HepG2 (cell line): ENCODE measurements at regions not wholly inside any gene's neighbourhood (a gene's known extent, or its start where the extent isn't known, plus 50 kb on each side); places are given as distances from the start of the nearest gene placed in this dataset.

Experiments used
- ATAC-seq: fragments of 200-7000 bp; cut with Tn5 transposase; 3 replicates; pipeline ENCODE4 v1.9.1; 2020; ENCODE audit warnings: mild to moderate bottlenecking, moderate library complexity
- BruUV-seq: library from RNA; stranded (reverse); fragments of 400-500 nt; replicated peaks from 2 replicates; lab custom pipeline; 2021; lab: Mats Ljungman, UMichigan
- CTCF ChIA-PET: fragments of 300-600 bp; formaldehyde crosslinking; extraction: SDS; loops from one replicate; lab custom pipeline; 2021; ENCODE audit warnings: low total read pairs, inconsistent platforms, low intra/inter-chr PET ratio; lab: Yijun Ruan, JAX
- POLR2A ChIA-PET: fragments of 350-600 bp; sonication (Branson Sonifier 250); formaldehyde crosslinking; loops from one replicate; lab custom pipeline; 2020; ENCODE audit warnings: antibody characterized with exemption, inconsistent platforms; lab: Yijun Ruan, JAX
- DNase-seq: peaks from one replicate; pipeline ENCODE4 v3.0.0-alpha.2; 2015; ENCODE audit warnings: low spot score
- FAIRE-seq: peaks from 3 replicates; lab custom pipeline; 2011; peaks lifted over from hg19 to GRCh38; lab: Jason Lieb, UNC
- H2AFZ ChIP-seq: one replicate; pipeline ENCODE4 v1.6.1; 2011; ENCODE audit warnings: low read length, inconsistent platforms
- H3K27ac ChIP-seq: fragments of 300-600 bp; 3 replicates; pipeline ENCODE4 v1.8.0; 2011; ENCODE audit warnings: mixed run types, mild to moderate bottlenecking, mixed read lengths, low read length, inconsistent platforms; ENCODE audit not compliant: insufficient read depth; ENCODE audit errors: extremely low read length
- H3K27me3 ChIP-seq, 2 experiments: fragments of 200-600 bp in 1 of 2; 2 replicates in 1 of 2; 3 replicates in 1 of 2; pipeline versions ENCODE4 v1.6.0 to v1.8.0; 2011; ENCODE audit warnings: low read length in 2 of 2, mild to moderate bottlenecking in 2 of 2, moderate library complexity in 2 of 2, inconsistent platforms in 1 of 2; ENCODE audit not compliant: insufficient read depth in 2 of 2, control insufficient read depth in 1 of 2
- H3K36me3 ChIP-seq, 2 experiments: fragments of 200-600 bp in 1 of 2; replicated peaks in 1 of 2; 2 replicates in 1 of 2; 3 replicates in 1 of 2; pipeline versions ENCODE4 v1.5.1 to v1.8.0; 2011; ENCODE audit warnings: low read length in 2 of 2, inconsistent platforms in 1 of 2; ENCODE audit not compliant: insufficient read depth in 2 of 2, control insufficient read depth in 1 of 2
- H3K4me1 ChIP-seq: 2 replicates; pipeline ENCODE4 v1.5.1; 2012; ENCODE audit warnings: low read length, inconsistent platforms; ENCODE audit not compliant: insufficient read depth
- H3K4me2 ChIP-seq: 2 replicates; pipeline ENCODE4 v1.6.0; 2011; ENCODE audit warnings: low read depth, low read length, inconsistent platforms
- H3K4me3 ChIP-seq, 3 experiments: fragments of 200-600 bp in 1 of 3; sonication (generic), shearing (Covaris generic) in 1 of 3; replicated peaks in 1 of 3; 2 replicates each; pipeline ENCODE4 v1.5.1; 2011 to 2016; ENCODE audit warnings: low read length in 3 of 3, inconsistent platforms in 2 of 3, low read depth in 2 of 3, mild to moderate bottlenecking in 2 of 3, control low read depth in 1 of 3, mixed read lengths in 1 of 3; ENCODE audit not compliant: insufficient read depth in 1 of 3
- H3K79me2 ChIP-seq: one replicate; pipeline ENCODE4 v1.6.1; 2011; ENCODE audit warnings: low read length, inconsistent platforms; ENCODE audit not compliant: insufficient read depth
- H3K9ac ChIP-seq: 2 replicates; pipeline ENCODE4 v1.6.0; 2011; ENCODE audit warnings: mild to moderate bottlenecking, low read depth, low read length, inconsistent platforms; ENCODE audit not compliant: insufficient read depth
- H3K9me3 ChIP-seq: 2 replicates; pipeline ENCODE4 v1.5.1; 2012; ENCODE audit warnings: mild to moderate bottlenecking, low read length
- H4K20me1 ChIP-seq: 2 replicates; pipeline ENCODE4 v1.6.0; 2011; ENCODE audit warnings: inconsistent platforms, mild to moderate bottlenecking, low read length, moderate library complexity; ENCODE audit not compliant: insufficient read depth
- CAMTA2 ChIP-seq: sonication (generic); formaldehyde crosslinking; IDR thresholded peaks from 2 replicates; pipeline ENCODE4 v1.4.0; 2020; ENCODE audit warnings: mild to moderate bottlenecking, missing genetic modification reagents, borderline replicate concordance
- HOXA5 ChIP-seq: sonication (generic); formaldehyde crosslinking; IDR thresholded peaks from 2 replicates; pipeline ENCODE4 v1.4.0; 2020; ENCODE audit warnings: missing genetic modification reagents
- KLF9 ChIP-seq: IDR thresholded peaks from 2 replicates; pipeline ENCODE4 v1.6.1; 2016; ENCODE audit warnings: low read depth
- NFE2 ChIP-seq: sonication (generic); formaldehyde crosslinking; IDR thresholded peaks from 2 replicates; pipeline ENCODE4 v1.4.0; 2020; ENCODE audit warnings: missing genetic modification reagents
- ZBTB20 ChIP-seq: sonication (generic); formaldehyde crosslinking; IDR thresholded peaks from 2 replicates; pipeline ENCODE4 v1.8.1; 2023; ENCODE audit warnings: missing genetic modification reagents, low read depth, mild to moderate bottlenecking, borderline replicate concordance
- ZBTB40 ChIP-seq, 2 experiments: fragments of 450-650 bp in 1 of 2; sonication (generic) in 1 of 2; formaldehyde crosslinking in 1 of 2; IDR thresholded peaks; 2 replicates each; pipeline versions ENCODE4 v1.6.1 to v1.8.0; 2016 to 2022; ENCODE audit warnings: antibody characterized with exemption in 1 of 2, mild to moderate bottlenecking in 1 of 2, missing genetic modification reagents in 1 of 2
- ZFP1 ChIP-seq: IDR thresholded peaks from 2 replicates; pipeline ENCODE4 v1.6.1; 2016
- ZNF331 ChIP-seq: sonication (generic); formaldehyde crosslinking; IDR thresholded peaks from 2 replicates; pipeline ENCODE4 v1.4.0; 2020; ENCODE audit warnings: missing genetic modification reagents
- ZNF446 ChIP-seq: sonication (generic); formaldehyde crosslinking; IDR thresholded peaks from 2 replicates; pipeline ENCODE4 v1.5.0; 2020; ENCODE audit warnings: mild to moderate bottlenecking, missing genetic modification reagents
- ZNF570 ChIP-seq: sonication (generic); formaldehyde crosslinking; IDR thresholded peaks from 2 replicates; pipeline ENCODE4 v1.4.0; 2020; ENCODE audit warnings: mild to moderate bottlenecking, missing genetic modification reagents, borderline replicate concordance
- ZNF598 ChIP-seq: sonication (generic); formaldehyde crosslinking; IDR thresholded peaks from 2 replicates; pipeline ENCODE4 v1.5.1; 2020; ENCODE audit warnings: mild to moderate bottlenecking, missing genetic modification reagents, borderline replicate concordance
- WGBS: methylation state at CpG from one replicate; pipeline ENCODE4 v1.1.6; 2017; ENCODE audit warnings: low lambda C conversion rate; 5-methylcytosine and 5-hydroxymethylcytosine counted together
- in situ Hi-C: cut with HindIII; loops from 2 replicates; pipeline ENCODE4 v1.10.0; 2017; ENCODE audit warnings: low pct_unique_long_range_greater_than_20kb; ENCODE audit not compliant: extremely low pct_ligation_motif_present
- intact Hi-C: fragments of 100-400 bp; cut with micrococcal nuclease; formaldehyde crosslinking; loops from one replicate; pipeline ENCODE4 v1.10.0; 2022; ENCODE audit not compliant: unreplicated experiment

GRCh38 chr19:29019403-29019802, 193.5 kb downstream of the UQCRFS1 start:
- no peak for TF ChIP-seq ZFP1 (CRISPR knock-in tag)
- TF ChIP-seq ZBTB20 (CRISPR knock-in tag): no peak
- no peak for TF ChIP-seq ZBTB40 (IDR thresholded peaks at IDR 0.05)
- TF ChIP-seq ZBTB40 (CRISPR knock-in tag; IDR thresholded peaks at IDR 0.05): no peak
- TF ChIP-seq ZNF570: no peak
- TF ChIP-seq CAMTA2 (CRISPR knock-in tag): no peak
- TF ChIP-seq HOXA5: no peak
- no peak for TF ChIP-seq NFE2 (CRISPR knock-in tag)
- TF ChIP-seq KLF9 (CRISPR knock-in tag): no peak
- no peak for TF ChIP-seq ZNF446 (CRISPR knock-in tag)
- TF ChIP-seq ZNF598 (CRISPR knock-in tag): no peak
- no peak for TF ChIP-seq ZNF331 (CRISPR knock-in tag)
- CTCF ChIA-PET: no interaction called here
- no peaks in the 10 kb centered on the region for H3K4me1 ChIP-seq
- no peaks in the 10 kb centered on the region for H3K79me2 ChIP-seq
- H2AFZ ChIP-seq: no peak overlapping the region
- in situ Hi-C loops: no loop called here
- H3K9me3 ChIP-seq: no peaks in the 10 kb centered on the region
- H3K27ac ChIP-seq: no peak overlapping the region
- POLR2A ChIA-PET: no interaction called here
- ATAC-seq (no peak), FAIRE-seq (no peak), DNase-seq (no peak)
- no peaks in the 10 kb centered on the region for H4K20me1 ChIP-seq
- H3K27me3 ChIP-seq: no peaks in the 10 kb centered on the region; a peak in 1 of 5 replicates
- WGBS: 19% methylated on average over 4 of the region's 14 CpGs
- H3K4me3 ChIP-seq: no peak overlapping the region
- intact Hi-C loops: no loop called here
- no peaks in the 10 kb centered on the region for H3K36me3 ChIP-seq
- no peak overlapping the region for H3K4me2 ChIP-seq
- no TSS peak for BruUV-seq
- H3K9ac ChIP-seq: no peak overlapping the region
